ENCODE measurements at regions not wholly inside any gene's neighbourhood (a gene's known extent, or its start where the extent isn't known, plus 50 kb on each side); places are given as distances from the start of the nearest gene placed in this dataset.
"Not testable (repeated sequence)": the region's sequence is repeated elsewhere in the genome, so short reads cannot be mapped to it uniquely, and the experiment has no call there.

GRCh38 chr3:154619621-154620020 is 189.6 kb upstream of the GPR149 start:
- TF ChIP-seq, protein P1, sequence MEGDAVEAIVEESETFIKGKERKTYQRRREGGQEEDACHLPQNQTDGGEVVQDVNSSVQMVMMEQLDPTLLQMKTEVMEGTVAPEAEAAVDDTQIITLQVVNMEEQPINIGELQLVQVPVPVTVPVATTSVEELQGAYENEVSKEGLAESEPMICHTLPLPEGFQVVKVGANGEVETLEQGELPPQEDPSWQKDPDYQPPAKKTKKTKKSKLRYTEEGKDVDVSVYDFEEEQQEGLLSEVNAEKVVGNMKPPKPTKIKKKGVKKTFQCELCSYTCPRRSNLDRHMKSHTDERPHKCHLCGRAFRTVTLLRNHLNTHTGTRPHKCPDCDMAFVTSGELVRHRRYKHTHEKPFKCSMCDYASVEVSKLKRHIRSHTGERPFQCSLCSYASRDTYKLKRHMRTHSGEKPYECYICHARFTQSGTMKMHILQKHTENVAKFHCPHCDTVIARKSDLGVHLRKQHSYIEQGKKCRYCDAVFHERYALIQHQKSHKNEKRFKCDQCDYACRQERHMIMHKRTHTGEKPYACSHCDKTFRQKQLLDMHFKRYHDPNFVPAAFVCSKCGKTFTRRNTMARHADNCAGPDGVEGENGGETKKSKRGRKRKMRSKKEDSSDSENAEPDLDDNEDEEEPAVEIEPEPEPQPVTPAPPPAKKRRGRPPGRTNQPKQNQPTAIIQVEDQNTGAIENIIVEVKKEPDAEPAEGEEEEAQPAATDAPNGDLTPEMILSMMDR (IDR thresholded peaks at IDR 0.05; ENCODE audit: poor library complexity) = not testable (repeated sequence)
- not testable (repeated sequence) for TF ChIP-seq EZH2 (IDR thresholded peaks at IDR 0.05; ENCODE audit: borderline replicate concordance); EZH2phosphoT487 (IDR thresholded peaks at IDR 0.05; ENCODE audit: low read depth, severe bottlenecking, unreplicated experiment)

Measured in hepatocyte (in vitro differentiated cells).